K562 (cell line): ENCODE measurements at regions not wholly inside any gene's neighbourhood (a gene's known extent, or its start where the extent isn't known, plus 50 kb on each side); places are given as distances from the start of the nearest gene placed in this dataset.
A peak's percentile ranks its signal among the peaks of the same experiment; 100 is the strongest.

ENCODE experiments used
- ATAC-seq: fragments of 200-7000 bp; cut with Tn5 transposase; 3 replicates; pipeline ENCODE4 v1.9.1; 2020; ENCODE audit warnings: moderate library complexity
- BruUV-seq: library from RNA; stranded (reverse); fragments of 400-500 nt; replicated peaks from 2 replicates; lab custom pipeline; 2021; lab: Mats Ljungman, UMichigan
- CTCF ChIA-PET: fragments of 300-600 bp; formaldehyde crosslinking; extraction: SDS; loops from one replicate; lab custom pipeline; 2021; ENCODE audit warnings: low intra/inter-chr PET ratio; lab: Yijun Ruan, JAX
- POLR2A ChIA-PET: fragments of 300-600, 350-650 bp; sonication (Branson Sonifier 250); formaldehyde crosslinking; extraction: SDS; loops from one replicate; lab custom pipeline; 2021; ENCODE audit warnings: antibody characterized with exemption, inconsistent platforms; lab: Yijun Ruan, JAX
- DNase-seq, 4 experiments: peaks; one replicate each; pipeline versions ENCODE4 v3.0.0 to v3.0.0-alpha.2; 2011 to 2018; ENCODE audit warnings: low spot score in 3 of 4, mixed read lengths in 3 of 4; ENCODE audit errors: extremely low read depth in 1 of 4
- FAIRE-seq: peaks from 2 replicates; lab custom pipeline; 2011; peaks lifted over from hg19 to GRCh38; lab: Jason Lieb, UNC
- H2AFZ ChIP-seq: 2 replicates; pipeline ENCODE4 v1.6.0; 2011; ENCODE audit warnings: low read depth, low read length, control low read depth, inconsistent platforms
- H3K27ac ChIP-seq: fragments of 200-600 bp; 3 replicates; pipeline ENCODE4 v1.8.0; 2011; ENCODE audit warnings: low read depth, mild to moderate bottlenecking, control low read depth, inconsistent platforms, low read length, moderate library complexity, mixed read lengths; ENCODE audit errors: extremely low read depth
- H3K27me3 ChIP-seq, 2 experiments: fragments of 300-600 bp in 1 of 2; 2 replicates in 1 of 2; 3 replicates in 1 of 2; pipeline versions ENCODE4 v1.6.0 to v1.8.0; 2011; ENCODE audit warnings: inconsistent platforms in 2 of 2, low read length in 2 of 2, mild to moderate bottlenecking in 1 of 2, mixed read lengths in 1 of 2, moderate library complexity in 1 of 2; ENCODE audit not compliant: control insufficient read depth in 2 of 2, insufficient read depth in 2 of 2
- H3K36me3 ChIP-seq: fragments of 300-600 bp; 3 replicates; pipeline ENCODE4 v1.8.0; 2011; ENCODE audit warnings: mild to moderate bottlenecking, low read length, inconsistent platforms; ENCODE audit not compliant: control insufficient read depth, insufficient read depth
- H3K4me1 ChIP-seq, 2 experiments: fragments of 200-600 bp in 1 of 2; replicated peaks in 1 of 2; 2 replicates in 1 of 2; 3 replicates in 1 of 2; pipeline versions ENCODE4 v1.5.1 to v1.8.0; 2011; ENCODE audit warnings: inconsistent platforms in 2 of 2, low read length in 2 of 2, mild to moderate bottlenecking in 1 of 2, mixed read lengths in 1 of 2, moderate library complexity in 1 of 2; ENCODE audit not compliant: control insufficient read depth in 2 of 2, insufficient read depth in 2 of 2
- H3K4me2 ChIP-seq: 2 replicates; pipeline ENCODE4 v1.6.1; 2011; ENCODE audit warnings: low read length, control low read depth, inconsistent platforms, mixed read lengths; ENCODE audit not compliant: insufficient read depth
- H3K4me3 ChIP-seq: fragments of 200-600 bp; sonication (generic), shearing (Covaris generic); 2 replicates; pipeline ENCODE4 v1.5.1; 2016; ENCODE audit warnings: control low read depth, inconsistent platforms
- H3K79me2 ChIP-seq: fragments of 200-600 bp; 3 replicates; pipeline ENCODE4 v1.8.0; 2011; ENCODE audit warnings: low read length, inconsistent platforms; ENCODE audit not compliant: control insufficient read depth, insufficient read depth
- H3K9ac ChIP-seq, 2 experiments: 2 replicates each; pipeline versions ENCODE4 v1.6.0 to v1.6.1; 2011; ENCODE audit warnings: low read depth in 2 of 2, low read length in 2 of 2, control low read depth in 1 of 2, inconsistent platforms in 1 of 2, mild to moderate bottlenecking in 1 of 2, mixed read lengths in 1 of 2; ENCODE audit not compliant: insufficient read depth in 1 of 2
- H3K9me1 ChIP-seq: one replicate; pipeline ENCODE4 v1.6.0; 2011; ENCODE audit warnings: inconsistent platforms, mild to moderate bottlenecking, low read length, moderate library complexity; ENCODE audit not compliant: control insufficient read depth, insufficient read depth
- H3K9me3 ChIP-seq: replicated peaks from 2 replicates; pipeline ENCODE4 v1.5.1; 2011; ENCODE audit warnings: low read depth, low read length, inconsistent platforms; ENCODE audit not compliant: control insufficient read depth, insufficient read depth
- H4K20me1 ChIP-seq: replicated peaks from 2 replicates; pipeline ENCODE4 v1.6.1; 2011; ENCODE audit warnings: low read length, inconsistent platforms, mixed read lengths; ENCODE audit not compliant: control insufficient read depth, insufficient read depth
- NONO ChIP-seq, 2 experiments: fragments of 200-400 bp in 1 of 2; fragments of 450-650 bp in 1 of 2; formaldehyde crosslinking in 1 of 2; IDR thresholded peaks; 2 replicates each; pipeline ENCODE4 v1.6.1; 2017; ENCODE audit warnings: low read depth in 2 of 2, mild to moderate bottlenecking in 2 of 2, moderate library complexity in 2 of 2, low read length in 1 of 2
- NR2C2 ChIP-seq, 2 experiments: fragments of 200-800 bp in 1 of 2; sonication (Bioruptor generic) in 1 of 2; sonication (generic) in 1 of 2; formaldehyde crosslinking in 1 of 2; IDR thresholded peaks; 2 replicates each; pipeline versions ENCODE4 v1.6.1 to v1.8.0; 2016 to 2022; ENCODE audit warnings: mild to moderate bottlenecking in 1 of 2, missing compliant biosample characterization in 1 of 2, missing genetic modification characterization in 1 of 2, missing genetic modification reagents in 1 of 2
- WGBS: fragments of 100-300 bp; shearing (Covaris generic); methylation state at CpG from one replicate; pipeline ENCODE4 v1.1.6; 2016; ENCODE audit warnings: low coverage, mixed read lengths; ENCODE audit not compliant: insufficient coverage; ENCODE audit errors: missing lambda C conversion rate; 5-methylcytosine and 5-hydroxymethylcytosine counted together
- in situ Hi-C: fragments of 300-500 bp; cut with MboI; formaldehyde crosslinking; loops from 4 replicates; pipeline ENCODE4 v1.15.0; 2018; ENCODE audit warnings: inconsistent platforms, mixed read lengths
- intact Hi-C: fragments of 100-400 bp; cut with micrococcal nuclease; formaldehyde crosslinking; loops from 2 replicates; pipeline ENCODE4 v1.14.2; 2022

DNA sequence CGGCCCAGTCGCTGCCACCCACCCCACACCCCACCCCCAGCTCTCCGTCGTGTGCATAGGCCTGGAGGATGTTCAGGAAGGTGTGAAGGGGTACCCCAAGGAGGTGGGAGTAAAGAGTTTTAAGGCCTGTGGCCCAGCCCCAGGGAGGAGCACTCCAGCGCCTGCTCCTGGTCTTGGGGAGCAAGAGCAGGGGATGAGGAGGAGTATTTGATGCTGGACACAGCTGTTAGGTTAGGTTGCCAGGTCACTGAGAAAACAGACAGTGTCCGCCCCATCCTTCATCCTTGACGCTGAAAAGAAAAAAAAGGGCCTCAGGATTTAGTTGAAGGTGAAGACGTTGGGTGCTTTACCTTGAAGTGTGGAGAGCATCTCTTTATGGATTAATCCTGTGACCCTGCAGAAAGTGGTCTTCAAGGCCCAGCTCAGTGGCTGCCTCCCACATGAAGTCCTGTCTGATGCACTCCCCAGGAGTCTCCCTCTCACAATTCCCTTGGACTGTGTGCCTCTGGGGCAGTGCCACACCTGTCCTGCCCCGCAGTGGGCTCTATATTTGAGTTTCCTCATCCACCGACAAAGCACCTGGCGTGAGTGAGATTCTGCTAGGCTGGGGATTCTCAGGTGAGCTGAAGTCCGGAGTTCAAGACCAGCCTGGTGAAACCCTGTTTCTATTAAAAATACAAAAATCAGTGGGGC, 101.8 kb downstream of the SPRY4 start:
- CTCF ChIA-PET = no interaction called here
- Histone ChIP-seq H3K9me1 (no peaks in the 10 kb centered on the region), H3K4me1 (peaks cover 0 to 4% of the 10 kb centered on the region in 2 experiments; a peak in 2 of 5 replicates)
- 21% methylated on average over 10 of the region's 12 CpGs for WGBS
- TF ChIP-seq NR2C2 (CRISPR knock-in tag; IDR thresholded peaks at IDR 0.05) (no peak), NR2C2 (tag; IDR thresholded peaks at IDR 0.05) (0 out of 2 replicates have a peak, but pooled peaks have one; percentile 22), NONO (IDR thresholded peaks at IDR 0.05; ENCODE audit: low read depth in 2 of 2, low read length in 1 of 2) (no peak)
- TF ChIP-seq, all 486 proteins: peak for 1
- H3K27me3 ChIP-seq = peaks cover 20 to 40% of the 10 kb centered on the region in 2 experiments; a peak in 4 of 5 replicates
- FAIRE-seq (no peak), DNase-seq (no peak), ATAC-seq (0 out of 3 replicates have a peak, but pooled peaks have one; percentile 42)
- H3K9me3 ChIP-seq = no peaks in the 10 kb centered on the region
- no peak overlapping the region for H3K27ac ChIP-seq
- H3K4me2 ChIP-seq = no peak overlapping the region
- H3K9ac ChIP-seq = no peak overlapping the region
- intact Hi-C loops = no loop called here
- no peaks in the 10 kb centered on the region for H3K36me3 ChIP-seq
- POLR2A ChIA-PET = interaction anchor here (0.6 to 1.2 kb wide), 2 partner anchors 29 to 1720 kb away, joined by 3 read pairs; no protein-coding TSS in a partner anchor
- H3K4me3 ChIP-seq = no peak overlapping the region
- no peak overlapping the region for H2AFZ ChIP-seq
- no TSS peak for BruUV-seq
- no peaks in the 10 kb centered on the region for H3K79me2 ChIP-seq
- 0 out of 2 replicates have a peak, but pooled peaks cover 4% of the 10 kb centered on the region for H4K20me1 ChIP-seq
- in situ Hi-C loops = no loop called here
